OCI-LY3 (cell line): ENCODE measurements at regions not wholly inside any gene's neighbourhood (a gene's known extent, or its start where the extent isn't known, plus 50 kb on each side); places are given as distances from the start of the nearest gene placed in this dataset.

Experiments used
- EZH2phosphoT487 ChIP-seq: fragments of 200-600 bp; shearing (Covaris generic); IDR thresholded peaks from 2 replicates; pipeline ENCODE4 v1.6.1; 2018; ENCODE audit warnings: antibody characterized with exemption, mixed run types, low read depth
- TF ChIP-seq, protein P1 (sequence below): fragments of 200-600, 300-600 bp; sonication (generic); IDR thresholded peaks from 2 replicates; pipeline ENCODE4 v1.5.1; 2014; ENCODE audit warnings: antibody characterized with exemption, low read length, low read depth

DNA sequence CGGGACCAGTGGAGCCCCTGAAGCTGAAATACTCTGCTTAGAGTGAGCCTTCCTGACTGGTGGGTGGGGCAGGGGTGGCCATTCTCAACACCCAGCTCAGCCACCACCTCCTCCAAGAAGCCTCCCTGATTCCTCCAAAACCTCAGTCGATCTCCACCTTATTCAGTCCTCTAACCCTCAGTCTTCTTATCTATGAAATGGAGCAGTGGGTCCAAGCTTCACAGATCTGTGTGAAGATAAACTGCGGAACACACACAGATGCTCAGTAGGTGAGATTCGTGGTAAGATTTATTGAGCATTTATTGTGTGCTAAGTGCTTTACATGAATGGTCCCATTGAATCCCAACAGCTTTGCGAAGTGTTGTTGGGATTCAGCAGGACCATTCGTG is 93.1 kb upstream of the RUNX3 start:
- TF ChIP-seq, protein P1, sequence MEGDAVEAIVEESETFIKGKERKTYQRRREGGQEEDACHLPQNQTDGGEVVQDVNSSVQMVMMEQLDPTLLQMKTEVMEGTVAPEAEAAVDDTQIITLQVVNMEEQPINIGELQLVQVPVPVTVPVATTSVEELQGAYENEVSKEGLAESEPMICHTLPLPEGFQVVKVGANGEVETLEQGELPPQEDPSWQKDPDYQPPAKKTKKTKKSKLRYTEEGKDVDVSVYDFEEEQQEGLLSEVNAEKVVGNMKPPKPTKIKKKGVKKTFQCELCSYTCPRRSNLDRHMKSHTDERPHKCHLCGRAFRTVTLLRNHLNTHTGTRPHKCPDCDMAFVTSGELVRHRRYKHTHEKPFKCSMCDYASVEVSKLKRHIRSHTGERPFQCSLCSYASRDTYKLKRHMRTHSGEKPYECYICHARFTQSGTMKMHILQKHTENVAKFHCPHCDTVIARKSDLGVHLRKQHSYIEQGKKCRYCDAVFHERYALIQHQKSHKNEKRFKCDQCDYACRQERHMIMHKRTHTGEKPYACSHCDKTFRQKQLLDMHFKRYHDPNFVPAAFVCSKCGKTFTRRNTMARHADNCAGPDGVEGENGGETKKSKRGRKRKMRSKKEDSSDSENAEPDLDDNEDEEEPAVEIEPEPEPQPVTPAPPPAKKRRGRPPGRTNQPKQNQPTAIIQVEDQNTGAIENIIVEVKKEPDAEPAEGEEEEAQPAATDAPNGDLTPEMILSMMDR: no peak
- no peak for TF ChIP-seq EZH2phosphoT487
